ENCODE measurements at regions not wholly inside any gene's neighbourhood (a gene's known extent, or its start where the extent isn't known, plus 50 kb on each side); places are given as distances from the start of the nearest gene placed in this dataset.
A peak's percentile ranks its signal among the peaks of the same experiment; 100 is the strongest.

GRCh38 chr3:106126067-106126845 lies 257.4 kb upstream of the CBLB start:
- DNase-seq (ENCODE audit: low read depth, low spot score), result no peak
- ChIA-PET POLR2A (no interaction called here), CTCF (interaction anchor here (1.0 kb wide), 1 partner anchor 8 kb away, joined by 3 read pairs; no protein-coding TSS in a partner anchor)
- no peak overlapping the region for H3K4me3 ChIP-seq (ENCODE audit: low read depth, low read length)
- TF ChIP-seq, protein P1, sequence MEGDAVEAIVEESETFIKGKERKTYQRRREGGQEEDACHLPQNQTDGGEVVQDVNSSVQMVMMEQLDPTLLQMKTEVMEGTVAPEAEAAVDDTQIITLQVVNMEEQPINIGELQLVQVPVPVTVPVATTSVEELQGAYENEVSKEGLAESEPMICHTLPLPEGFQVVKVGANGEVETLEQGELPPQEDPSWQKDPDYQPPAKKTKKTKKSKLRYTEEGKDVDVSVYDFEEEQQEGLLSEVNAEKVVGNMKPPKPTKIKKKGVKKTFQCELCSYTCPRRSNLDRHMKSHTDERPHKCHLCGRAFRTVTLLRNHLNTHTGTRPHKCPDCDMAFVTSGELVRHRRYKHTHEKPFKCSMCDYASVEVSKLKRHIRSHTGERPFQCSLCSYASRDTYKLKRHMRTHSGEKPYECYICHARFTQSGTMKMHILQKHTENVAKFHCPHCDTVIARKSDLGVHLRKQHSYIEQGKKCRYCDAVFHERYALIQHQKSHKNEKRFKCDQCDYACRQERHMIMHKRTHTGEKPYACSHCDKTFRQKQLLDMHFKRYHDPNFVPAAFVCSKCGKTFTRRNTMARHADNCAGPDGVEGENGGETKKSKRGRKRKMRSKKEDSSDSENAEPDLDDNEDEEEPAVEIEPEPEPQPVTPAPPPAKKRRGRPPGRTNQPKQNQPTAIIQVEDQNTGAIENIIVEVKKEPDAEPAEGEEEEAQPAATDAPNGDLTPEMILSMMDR (IDR thresholded peaks at IDR 0.05; ENCODE audit: insufficient read depth, low read length, missing control alignments), result no peak

- CTCF ChIA-PET, result no interaction called here
- H3K4me3 ChIP-seq (ENCODE audit: low read depth, low read length), result no peak overlapping the region
- POLR2A ChIA-PET, result no interaction called here
- DNase-seq (ENCODE audit: low read depth, low spot score), result no peak
- TF ChIP-seq, protein P1 (IDR thresholded peaks at IDR 0.05; ENCODE audit: insufficient read depth, low read length, missing control alignments), result no peak
Measured at GRCh38 chr3:106126846-106127235, 258.0 kb upstream of the CBLB start.

DNA sequence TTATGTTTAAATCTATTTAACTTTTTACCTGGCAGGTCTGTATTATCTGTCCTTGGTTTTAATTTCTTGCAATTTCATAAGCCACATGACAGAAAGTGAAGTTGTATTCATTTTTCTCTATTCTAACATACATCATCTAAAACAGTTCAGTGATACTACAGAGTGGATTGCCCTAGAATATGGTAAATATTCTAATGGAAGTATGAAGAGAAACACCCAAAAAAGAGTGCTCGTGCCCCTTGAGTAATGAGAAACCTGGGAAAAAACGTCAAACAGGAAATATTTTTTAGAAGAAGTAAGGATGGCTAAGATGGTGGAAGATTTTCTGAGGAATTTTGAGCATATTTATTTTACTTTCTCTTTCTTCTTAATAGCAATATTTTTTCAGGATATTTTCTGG lies 261.1 kb upstream of the CBLB start:
- TF ChIP-seq, protein P1 (IDR thresholded peaks at IDR 0.05; ENCODE audit: insufficient read depth, low read length, missing control alignments), result no peak
- H3K4me3 ChIP-seq (ENCODE audit: low read depth, low read length), result no peak overlapping the region
- DNase-seq (ENCODE audit: low read depth, low spot score), result no peak
- POLR2A ChIA-PET, result no interaction called here
- CTCF ChIA-PET, result no interaction called here

- TF ChIP-seq, protein P1 (IDR thresholded peaks at IDR 0.05; ENCODE audit: insufficient read depth, low read length, missing control alignments), result no peak
- CTCF ChIA-PET, result no interaction called here
- peak; percentile 36 for DNase-seq (ENCODE audit: low read depth, low spot score)
- no peak overlapping the region for H3K4me3 ChIP-seq (ENCODE audit: low read depth, low read length)
- POLR2A ChIA-PET, result no interaction called here
Measured at GRCh38 chr3:106130384-106131198, 261.8 kb upstream of the CBLB start.

- H3K4me3 ChIP-seq (ENCODE audit: low read depth, low read length), result no peak overlapping the region
- POLR2A ChIA-PET, result no interaction called here
- TF ChIP-seq, protein P1 (IDR thresholded peaks at IDR 0.05; ENCODE audit: insufficient read depth, low read length, missing control alignments), result no peak
- DNase-seq (ENCODE audit: low read depth, low spot score), result no peak
- CTCF ChIA-PET, result no interaction called here
Measured at GRCh38 chr3:106135451-106136160, 266.8 kb upstream of the CBLB start.

GRCh38 chr3:106139826-106140225 lies 271.0 kb upstream of the CBLB start:
- DNase-seq (ENCODE audit: low read depth, low spot score), result no peak
- TF ChIP-seq, protein P1 (IDR thresholded peaks at IDR 0.05; ENCODE audit: insufficient read depth, low read length, missing control alignments), result no peak
- ChIA-PET POLR2A (no interaction called here), CTCF (no interaction called here)
- no peak overlapping the region for H3K4me3 ChIP-seq (ENCODE audit: low read depth, low read length)

Data from AG04449 (cell line).